Renal cortex interstitium (tissue), 11 donors: ENCODE measurements at regions not wholly inside any gene's neighbourhood (a gene's known extent, or its start where the extent isn't known, plus 50 kb on each side); places are given as distances from the start of the nearest gene placed in this dataset.
"Not testable (repeated sequence)": the region's sequence is repeated elsewhere in the genome, so short reads cannot be mapped to it uniquely, and the experiment has no call there.

Experiments
- DNase-seq, 11 donors: peaks; one replicate each; pipeline ENCODE4 v3.0.0-alpha.2; 2013; ENCODE audit warnings: low read depth in 9 of 11, low spot score in 4 of 11; ENCODE audit errors: extremely low read depth in 1 of 11

DNA sequence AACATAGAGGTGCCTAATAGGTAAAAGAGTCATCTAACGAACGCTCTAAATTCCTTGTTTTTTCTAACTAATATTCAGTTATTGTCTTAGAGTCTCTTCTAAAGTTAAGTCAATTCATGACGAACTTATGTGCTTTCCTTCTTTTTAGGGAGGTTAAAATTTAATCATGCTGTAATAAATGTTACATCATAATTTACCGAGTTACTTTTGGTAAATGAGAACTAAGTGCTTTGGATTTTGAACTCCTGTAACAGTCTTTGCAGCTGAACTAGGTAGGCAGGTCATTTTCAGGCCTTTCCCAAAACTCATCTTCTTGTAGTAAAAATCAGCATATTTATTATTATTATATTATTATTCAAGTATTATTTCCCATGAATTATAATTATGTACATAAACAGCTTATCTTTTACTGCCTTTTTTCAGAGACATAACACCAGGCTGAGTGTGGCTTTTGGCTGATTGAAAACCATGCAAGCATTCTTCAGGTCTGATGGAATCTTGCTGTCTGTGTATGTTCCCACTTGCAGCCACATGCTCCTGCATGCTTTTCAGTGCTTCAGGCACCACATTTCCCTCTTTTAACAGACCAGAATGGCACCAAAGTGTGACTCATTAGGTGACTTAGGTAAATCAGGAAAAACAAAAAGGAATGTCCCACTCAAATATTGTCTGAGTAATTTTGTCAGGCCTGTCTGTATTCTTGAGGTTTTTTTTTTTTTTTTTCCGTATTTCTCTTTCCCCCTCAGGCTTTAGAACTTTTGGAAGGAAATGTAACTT is 81.0 kb upstream of the CD55 start:
- DNase-seq, result no peak

- DNase-seq, result no peak
Measured at GRCh38 chr1:207241164-207241934, 80.1 kb upstream of the CD55 start.

DNA sequence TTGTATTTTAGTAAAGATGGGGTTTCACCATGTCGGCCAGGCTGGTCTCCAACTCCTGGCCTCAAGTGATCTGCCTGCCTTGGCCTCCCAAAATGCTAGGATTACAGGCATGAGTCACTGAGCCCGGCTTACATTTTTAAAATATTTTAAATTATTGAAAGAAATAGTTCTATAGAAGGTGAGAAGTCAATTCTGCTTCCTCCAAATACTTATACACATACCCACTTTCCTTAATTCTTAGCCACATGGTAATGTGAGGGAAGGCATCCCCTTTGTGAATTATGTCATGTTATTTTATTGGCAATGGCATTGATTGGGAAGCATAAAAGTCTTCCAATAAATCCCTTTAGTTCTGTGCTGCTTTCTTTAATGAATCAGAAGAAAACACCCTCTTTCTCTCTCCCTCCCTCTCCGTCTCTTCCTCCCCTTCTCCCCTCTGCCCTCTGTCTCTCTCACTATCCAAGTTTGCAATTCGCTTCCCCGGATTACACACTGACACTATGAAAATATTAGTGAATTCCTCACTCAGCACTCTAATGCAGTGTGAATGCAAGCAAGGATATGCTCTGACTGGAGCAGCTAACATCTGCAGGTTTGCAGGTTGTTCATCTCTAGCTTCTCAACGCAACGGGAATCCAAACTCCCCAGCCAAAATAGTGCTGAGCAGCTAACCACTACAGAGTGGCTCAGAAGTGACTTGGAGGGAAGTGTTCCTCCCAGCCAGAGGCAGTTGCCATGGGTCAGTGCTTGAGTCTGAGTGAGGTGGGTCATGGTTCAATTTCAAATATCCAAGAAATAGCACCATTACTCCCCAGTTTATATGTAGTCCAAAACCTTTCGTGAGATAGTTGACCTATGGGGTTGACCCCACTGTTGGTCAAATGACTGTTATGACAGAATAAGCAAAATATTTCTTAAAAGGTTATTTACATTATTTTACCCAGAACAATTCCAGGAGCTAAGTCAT is 77.8 kb upstream of the CD55 start:
- DNase-seq, result no peak

- no peak for DNase-seq
Measured at GRCh38 chr1:207244409-207244801, 77.1 kb upstream of the CD55 start.

GRCh38 chr1:207245124-207245523 is 76.4 kb upstream of the CD55 start:
- DNase-seq, result no peak

GRCh38 chr1:207248544-207249198 is 72.8 kb upstream of the CD55 start:
- DNase-seq, result no peak

GRCh38 chr1:207250431-207250830 is 71.0 kb upstream of the CD55 start:
- no peak for DNase-seq

- no peak for DNase-seq
Measured at GRCh38 chr1:207251066-207251465, 70.4 kb upstream of the CD55 start.

DNA sequence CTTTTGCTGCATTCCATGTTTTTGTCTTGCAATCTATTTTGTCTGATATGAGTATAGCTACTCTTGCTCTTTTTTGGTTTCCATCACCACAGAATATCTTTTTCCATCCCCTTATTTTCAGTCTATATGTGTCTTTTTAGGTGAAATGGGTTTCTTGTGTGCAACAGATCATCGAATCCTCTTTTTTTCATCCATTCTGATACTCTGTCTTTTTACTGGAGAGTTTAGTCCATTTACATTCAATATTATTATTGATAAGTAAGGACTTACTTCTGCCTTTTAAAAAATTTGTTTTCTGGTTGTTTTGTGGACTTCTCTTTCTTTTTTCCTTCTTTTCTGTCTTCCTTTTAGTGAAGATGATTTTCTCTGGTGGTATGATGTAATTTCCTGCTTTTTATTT is 64.6 kb upstream of the CD55 start:
- no peak for DNase-seq

- no peak for DNase-seq
Measured at GRCh38 chr1:207259391-207259790, 62.1 kb upstream of the CD55 start.

GRCh38 chr1:207261971-207262370 is 59.5 kb upstream of the CD55 start:
- DNase-seq, result no peak

DNA sequence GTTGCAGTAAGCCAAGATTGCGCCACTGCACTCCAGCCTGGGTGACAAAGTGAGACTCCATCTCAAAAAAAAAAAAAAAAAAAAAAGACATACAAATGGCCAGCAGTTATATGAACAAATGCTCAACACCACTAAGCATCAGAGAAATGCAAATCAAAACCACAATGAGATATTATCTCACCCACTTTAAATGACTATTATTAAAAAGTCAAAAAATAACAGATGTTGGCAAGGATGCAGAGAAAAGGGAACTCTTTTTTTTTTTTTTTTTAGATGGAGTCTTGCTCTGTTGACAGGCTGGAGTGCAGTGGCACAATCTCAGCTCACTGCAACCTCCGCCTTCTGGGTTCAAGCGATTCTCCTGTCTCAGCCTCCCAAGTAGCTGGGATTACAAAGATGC is 58.6 kb upstream of the CD55 start:
- DNase-seq, result not testable (repeated sequence)

GRCh38 chr1:207264663-207265252 is 56.7 kb upstream of the CD55 start:
- DNase-seq, result no peak

DNA sequence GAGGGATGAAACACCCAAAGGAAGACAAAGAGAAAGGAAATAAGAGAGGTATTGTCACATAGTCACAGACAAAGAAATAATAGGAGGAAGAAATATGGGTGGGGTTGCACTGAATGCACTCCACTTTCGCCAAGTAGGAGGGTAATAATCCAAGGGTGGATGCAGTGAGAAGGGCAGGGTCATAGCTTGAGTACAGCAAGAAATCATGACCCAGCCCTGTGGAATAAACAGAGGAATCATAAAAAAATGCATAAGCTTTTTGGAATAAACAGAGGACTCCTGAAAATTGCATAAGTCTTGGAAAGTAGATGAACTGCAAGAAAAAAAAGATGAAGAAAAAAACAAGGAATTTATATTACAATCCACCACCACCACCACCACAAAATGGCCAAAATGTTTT is 53.1 kb upstream of the CD55 start:
- no peak for DNase-seq

- no peak for DNase-seq
Measured at GRCh38 chr1:207268753-207269511, 52.5 kb upstream of the CD55 start.
